HG03066 (cell line): ENCODE measurements at regions not wholly inside any gene's neighbourhood (a gene's known extent, or its start where the extent isn't known, plus 50 kb on each side); places are given as distances from the start of the nearest gene placed in this dataset.

Experiments used
- ATAC-seq: cut with Tn5 transposase; IDR thresholded peaks from one replicate; pipeline ENCODE4 v1.9.1; 2021; ENCODE audit warnings: low read depth; ENCODE audit not compliant: unreplicated experiment

DNA sequence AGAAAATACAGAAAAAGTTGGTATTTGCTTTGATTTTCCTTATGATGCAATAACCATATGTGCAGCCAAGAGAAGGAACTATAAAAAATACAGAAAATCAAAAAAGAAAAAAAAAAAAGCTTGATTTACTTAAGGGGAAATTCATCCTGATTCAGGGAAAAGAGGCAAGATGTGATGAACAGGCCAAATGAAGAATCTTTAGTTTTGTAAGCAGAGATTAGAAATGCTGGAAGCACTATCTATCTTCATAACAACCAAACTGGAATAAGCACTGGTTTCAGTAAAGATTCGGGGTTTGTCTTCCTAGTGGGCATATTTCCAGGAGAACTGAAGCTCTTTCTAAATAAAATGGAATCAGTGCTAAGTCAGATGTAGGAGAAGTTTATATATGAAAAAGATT lies 82.9 kb upstream of the KCNIP4 start:
- ATAC-seq = no peak

DNA sequence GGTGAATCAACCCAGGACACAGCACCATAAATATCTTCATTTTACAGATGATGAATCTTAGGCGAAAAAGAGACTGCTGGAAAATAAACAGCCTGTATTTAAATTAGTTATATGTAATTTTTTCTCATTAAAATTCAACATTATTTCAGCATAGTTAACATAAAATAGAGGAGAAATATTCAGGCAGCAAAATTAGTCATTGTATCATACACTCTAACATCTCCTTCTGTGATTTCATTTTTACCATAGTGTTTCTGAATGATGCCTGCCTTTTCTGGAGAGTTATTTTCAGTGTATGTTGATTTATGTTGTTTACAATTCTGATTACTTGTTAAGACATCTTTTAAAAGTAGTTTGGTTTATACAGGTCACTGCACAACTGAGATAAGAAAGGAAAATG lies 82.3 kb upstream of the KCNIP4 start:
- no peak for ATAC-seq

DNA sequence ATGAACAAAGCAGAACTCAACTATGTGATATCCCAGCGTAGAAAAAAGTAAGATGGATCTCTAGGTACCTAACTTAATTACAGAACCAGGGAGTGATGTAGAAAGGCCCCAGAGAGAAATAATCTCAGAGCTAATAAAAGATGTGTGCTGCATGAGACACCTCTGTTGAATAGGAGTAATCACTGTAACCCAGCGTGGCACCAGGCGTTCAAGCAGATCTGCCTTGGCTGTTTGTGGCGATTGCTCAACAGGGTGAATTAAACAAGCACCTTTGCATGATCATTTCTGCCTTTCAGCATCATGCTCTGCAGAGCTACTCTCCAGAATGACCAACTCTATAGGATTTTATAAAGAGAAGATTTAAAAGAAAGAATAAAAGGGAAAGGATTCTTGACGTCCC lies 81.7 kb upstream of the KCNIP4 start:
- no peak for ATAC-seq

DNA sequence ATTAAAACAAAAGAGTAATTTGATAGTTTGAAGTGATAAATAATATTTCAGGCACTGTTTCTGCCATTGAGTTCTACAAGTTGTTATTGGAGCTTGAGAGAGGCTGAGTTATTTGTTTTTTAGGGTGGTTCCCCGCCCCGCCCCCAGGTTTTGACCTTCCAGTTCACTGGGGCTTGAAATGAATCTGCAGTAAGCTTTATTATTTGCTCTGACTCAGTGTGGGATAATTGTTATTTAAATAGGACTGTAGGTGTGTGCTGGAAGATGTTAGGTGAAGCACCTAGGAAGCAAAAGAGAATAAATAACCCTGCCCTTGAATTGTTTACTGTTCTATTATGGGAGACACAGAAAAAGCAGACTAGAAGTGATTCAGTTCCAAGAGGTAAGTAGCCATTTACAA lies 81.2 kb upstream of the KCNIP4 start:
- ATAC-seq = no peak

DNA sequence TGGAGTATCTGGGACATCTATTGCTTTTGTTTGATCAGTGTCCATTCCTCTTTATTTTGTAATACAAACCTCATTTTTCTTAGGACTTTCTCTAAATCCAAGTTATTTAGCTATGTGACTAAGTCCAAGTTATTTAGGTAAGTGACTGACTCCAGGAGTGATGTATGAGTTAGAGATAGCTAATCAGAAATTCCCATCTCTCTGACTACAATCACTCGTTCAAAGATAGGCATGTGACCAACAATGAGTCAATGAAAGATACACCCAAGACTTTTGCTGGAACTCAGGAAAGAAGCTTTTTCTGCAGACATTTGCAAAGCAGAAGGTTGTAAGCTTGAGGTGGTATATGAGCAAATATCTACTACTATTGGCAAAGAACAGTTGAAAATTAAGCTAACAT lies 72.5 kb upstream of the KCNIP4 start:
- ATAC-seq = no peak

DNA sequence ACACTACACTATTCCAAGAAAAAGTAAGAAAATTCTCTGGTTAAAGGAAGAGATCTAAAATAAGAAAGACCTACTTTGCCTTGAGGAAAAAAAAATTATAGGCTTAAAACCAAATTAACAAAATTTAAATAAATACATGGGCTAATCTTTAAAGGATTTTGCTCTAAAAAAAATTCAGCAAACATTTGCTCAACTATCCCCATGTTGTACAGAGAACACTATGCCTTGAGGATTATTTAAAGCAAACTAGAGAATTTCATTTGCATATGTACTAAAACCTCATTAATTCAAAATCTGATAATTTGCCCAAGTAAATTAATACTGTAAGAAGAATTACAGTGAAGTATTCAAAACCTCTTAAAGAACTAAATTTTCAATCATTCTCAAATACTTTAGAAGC lies 71.6 kb upstream of the KCNIP4 start:
- no peak for ATAC-seq

DNA sequence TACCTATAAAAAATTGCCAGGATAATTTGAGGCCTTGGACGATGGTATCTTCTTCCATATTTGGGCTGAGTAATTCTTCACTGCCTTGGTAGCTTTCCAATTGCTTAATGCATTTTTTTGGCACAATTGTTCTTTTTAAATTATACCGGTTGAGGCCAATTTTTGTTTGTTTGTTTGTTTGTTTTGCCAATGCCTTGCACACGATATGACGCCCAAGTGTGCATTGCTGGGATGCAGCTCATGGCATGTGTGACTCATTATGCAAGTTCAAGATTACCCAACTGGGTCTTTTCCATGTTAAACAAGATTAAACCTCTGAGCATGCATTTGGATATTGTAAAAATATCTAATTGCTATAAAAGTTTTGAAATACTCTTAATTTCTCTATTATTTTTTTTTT lies 71.1 kb upstream of the KCNIP4 start:
- no peak for ATAC-seq

DNA sequence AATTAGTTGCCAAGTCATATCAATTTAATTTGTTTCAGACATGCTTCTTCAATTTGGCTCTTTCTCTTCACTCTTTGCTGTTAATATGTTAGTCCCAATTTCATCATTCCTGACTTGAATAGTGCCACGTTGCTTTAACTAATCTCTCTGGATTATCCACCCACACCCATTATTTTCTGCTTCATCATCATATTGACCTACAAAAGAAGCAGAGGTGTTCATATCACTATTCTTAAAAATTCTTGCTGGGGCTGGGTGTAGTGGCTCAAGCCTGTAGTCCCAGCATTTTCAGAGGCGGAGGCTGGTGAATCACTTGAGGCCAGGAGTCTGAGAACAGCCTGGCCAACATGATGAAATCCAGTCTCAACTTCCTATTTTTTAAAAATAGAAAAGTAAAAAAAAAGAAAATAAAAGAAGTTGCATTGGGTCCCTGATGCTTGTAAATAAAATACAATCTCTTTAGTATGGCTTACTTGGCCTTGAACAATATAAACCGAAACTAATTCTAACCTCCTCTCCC lies 65.7 kb upstream of the KCNIP4 start:
- no peak for ATAC-seq

DNA sequence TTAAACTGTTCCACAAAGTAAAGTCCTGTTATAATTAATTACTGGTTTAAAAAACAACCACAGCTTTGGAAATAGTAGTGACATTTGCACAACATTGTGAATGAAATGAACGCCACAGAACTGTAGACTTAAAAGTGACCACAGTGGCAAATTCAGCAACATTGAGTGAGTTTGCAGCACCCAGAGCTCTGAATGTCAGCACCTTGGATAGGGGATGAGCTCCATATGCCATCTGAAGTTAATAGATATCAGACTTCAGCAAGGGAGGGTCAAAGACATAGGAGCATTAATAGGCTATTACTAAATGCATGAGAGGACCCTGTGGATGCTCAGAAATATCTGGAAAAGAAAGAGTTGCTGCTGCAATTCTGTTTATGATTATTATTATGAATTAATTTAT lies 55.3 kb upstream of the KCNIP4 start:
- no peak for ATAC-seq
